HG03342 (cell line): ENCODE measurements at regions not wholly inside any gene's neighbourhood (a gene's known extent, or its start where the extent isn't known, plus 50 kb on each side); places are given as distances from the start of the nearest gene placed in this dataset.
"Not testable (repeated sequence)": the region's sequence is repeated elsewhere in the genome, so short reads cannot be mapped to it uniquely, and the experiment has no call there.

Source experiments
- ATAC-seq: cut with Tn5 transposase; IDR thresholded peaks from one replicate; pipeline ENCODE4 v1.9.1; 2021; ENCODE audit warnings: mild to moderate bottlenecking, moderate library complexity; ENCODE audit not compliant: unreplicated experiment

- ATAC-seq, result no peak
Observed at GRCh38 chr1:230493264-230493663, 67.1 kb upstream of the PGBD5 start.

GRCh38 chr1:230490436-230490835 lies 64.3 kb upstream of the PGBD5 start:
- ATAC-seq, result no peak

GRCh38 chr1:230487773-230488428 lies 61.8 kb upstream of the PGBD5 start:
- ATAC-seq, result no peak

GRCh38 chr1:230476622-230477003 lies 50.5 kb upstream of the PGBD5 start:
- no peak for ATAC-seq

GRCh38 chr1:230475856-230476621 lies 49.9 kb upstream of the PGBD5 start:
- ATAC-seq, result not testable (repeated sequence)
